WTC11 (cell line): ENCODE measurements at regions not wholly inside any gene's neighbourhood (a gene's known extent, or its start where the extent isn't known, plus 50 kb on each side); places are given as distances from the start of the nearest gene placed in this dataset.

ENCODE experiments used
- ATAC-seq: fragments of 200-7000 bp; cut with Tn5 transposase; 2 replicates; pipeline ENCODE4 v1.10.0; 2021; ENCODE audit warnings: mild to moderate bottlenecking, moderate library complexity
- CTCF ChIA-PET: fragments of 300-600 bp; sonication (Branson Sonifier 250); formaldehyde crosslinking; loops from one replicate; lab custom pipeline; 2021; ENCODE audit warnings: antibody characterized with exemption; lab: Charles Lee
- POLR2A ChIA-PET: fragments of 350-600 bp; sonication (Branson Sonifier 250); formaldehyde crosslinking; loops from one replicate; lab custom pipeline; 2021; ENCODE audit warnings: antibody characterized with exemption; lab: Charles Lee
- DNase-seq: peaks from one replicate; pipeline ENCODE4 v3.0.0; 2021; ENCODE audit warnings: low spot score
- H3K27ac Mint-ChIP-seq: 2 replicates; pipeline ENCODE4 v1.8.0; 2021; ENCODE audit warnings: mixed read lengths
- H3K27me3 Mint-ChIP-seq: 2 replicates; pipeline ENCODE4 v1.8.0; 2021; ENCODE audit warnings: low read depth, mild to moderate bottlenecking, moderate library complexity, mixed read lengths
- H3K36me3 Mint-ChIP-seq: 2 replicates; pipeline ENCODE4 v1.8.0; 2021; ENCODE audit warnings: mixed read lengths
- H3K4me1 Mint-ChIP-seq: 2 replicates; pipeline ENCODE4 v1.8.0; 2022; ENCODE audit warnings: mixed read lengths
- H3K4me3 Mint-ChIP-seq: 2 replicates; pipeline ENCODE4 v1.8.0; 2021; ENCODE audit warnings: mild to moderate bottlenecking, moderate library complexity, mixed read lengths
- H3K9me3 Mint-ChIP-seq: 2 replicates; pipeline ENCODE4 v1.8.0; 2021; ENCODE audit warnings: mixed read lengths
- ATF1 ChIP-seq: sonication (generic); formaldehyde crosslinking; IDR thresholded peaks from 2 replicates; pipeline ENCODE4 v1.8.1; 2023; ENCODE audit warnings: mild to moderate bottlenecking, moderate library complexity, missing genetic modification reagents
- CDX4 ChIP-seq: fragments of 250-450 bp; sonication (Bioruptor Pico); IDR thresholded peaks from 2 replicates; pipeline ENCODE4 v1.9.0; 2021; ENCODE audit warnings: moderate library complexity, mild to moderate bottlenecking, inconsistent platforms, borderline replicate concordance
- CREM ChIP-seq: sonication (generic); formaldehyde crosslinking; IDR thresholded peaks from 2 replicates; pipeline ENCODE4 v1.8.1; 2022; ENCODE audit warnings: mild to moderate bottlenecking, missing genetic modification reagents, moderate library complexity
- ESRRA ChIP-seq: sonication (generic); formaldehyde crosslinking; IDR thresholded peaks from 2 replicates; pipeline ENCODE4 v1.8.1; 2022; ENCODE audit warnings: mild to moderate bottlenecking, missing genetic modification reagents, borderline replicate concordance
- GRHL2 ChIP-seq: fragments of 250-450 bp; sonication (Bioruptor Pico); IDR thresholded peaks from 2 replicates; pipeline ENCODE4 v1.8.0; 2022; ENCODE audit warnings: mild to moderate bottlenecking, moderate library complexity; ENCODE audit not compliant: insufficient replicate concordance, severe bottlenecking
- HMGA2 ChIP-seq: fragments of 250-450 bp; sonication (Bioruptor Pico); IDR thresholded peaks from 2 replicates; pipeline ENCODE4 v1.4.0; 2021; ENCODE audit warnings: mild to moderate bottlenecking, moderate library complexity
- KAT7 ChIP-seq: sonication (generic); formaldehyde crosslinking; IDR thresholded peaks from 2 replicates; pipeline ENCODE4 v1.8.1; 2023; ENCODE audit warnings: missing genetic modification reagents, mild to moderate bottlenecking, borderline replicate concordance
- NFYB ChIP-seq: sonication (generic); formaldehyde crosslinking; conservative IDR thresholded peaks from 2 replicates; pipeline ENCODE4 v1.8.0; 2022; ENCODE audit warnings: low read depth, missing genetic modification reagents
- NR1H2 ChIP-seq: sonication (generic); formaldehyde crosslinking; IDR thresholded peaks from 2 replicates; pipeline ENCODE4 v1.9.0; 2021; ENCODE audit warnings: mild to moderate bottlenecking, moderate library complexity, missing genetic modification reagents
- NR2C2 ChIP-seq: sonication (generic); formaldehyde crosslinking; IDR thresholded peaks from 2 replicates; pipeline ENCODE4 v1.8.0; 2022; ENCODE audit warnings: mild to moderate bottlenecking, missing genetic modification reagents
- PRRX2 ChIP-seq: fragments of 250-450 bp; sonication (Bioruptor Pico); IDR thresholded peaks from 2 replicates; pipeline ENCODE4 v1.8.0; 2021; ENCODE audit warnings: mild to moderate bottlenecking
- TP53 ChIP-seq: sonication (generic); formaldehyde crosslinking; IDR thresholded peaks from 2 replicates; pipeline ENCODE4 v1.8.1; 2023; ENCODE audit warnings: mild to moderate bottlenecking, missing genetic modification reagents
- USF2 ChIP-seq: sonication (generic); formaldehyde crosslinking; IDR thresholded peaks from 2 replicates; pipeline ENCODE4 v1.8.1; 2023; ENCODE audit warnings: mild to moderate bottlenecking, missing genetic modification reagents, moderate library complexity
- ZBTB21 ChIP-seq: sonication (generic); formaldehyde crosslinking; IDR thresholded peaks from 2 replicates; pipeline ENCODE4 v1.8.1; 2023; ENCODE audit warnings: mild to moderate bottlenecking, missing genetic modification reagents, borderline replicate concordance
- ZNF138 ChIP-seq: sonication (generic); formaldehyde crosslinking; conservative IDR thresholded peaks from 2 replicates; pipeline ENCODE4 v1.8.1; 2022; ENCODE audit warnings: mild to moderate bottlenecking, moderate library complexity, missing genetic modification reagents
- ZNF232 ChIP-seq: sonication (generic); formaldehyde crosslinking; IDR thresholded peaks from 2 replicates; pipeline ENCODE4 v1.8.0; 2022; ENCODE audit warnings: mild to moderate bottlenecking, missing genetic modification reagents
- ZNF263 ChIP-seq: sonication (generic); formaldehyde crosslinking; IDR thresholded peaks from 2 replicates; pipeline ENCODE4 v1.8.1; 2022; ENCODE audit warnings: low read depth, mild to moderate bottlenecking, moderate library complexity, missing genetic modification reagents
- ZSCAN18 ChIP-seq: fragments of 250-450 bp; sonication (Bioruptor Pico); IDR thresholded peaks from 2 replicates; pipeline ENCODE4 v2.1.2; 2022; ENCODE audit warnings: mild to moderate bottlenecking, moderate library complexity
- TF ChIP-seq, protein P1 (sequence below): sonication (generic); formaldehyde crosslinking; IDR thresholded peaks from 2 replicates; pipeline ENCODE4 v1.8.0; 2023; ENCODE audit warnings: missing genetic modification reagents, mild to moderate bottlenecking, borderline replicate concordance
- TF ChIP-seq, protein P2 (sequence below): fragments of 250-450 bp; sonication (Bioruptor Pico); IDR thresholded peaks from 2 replicates; pipeline ENCODE4 v1.8.0; 2021; ENCODE audit warnings: mild to moderate bottlenecking
- TF ChIP-seq, protein P3 (sequence below): sonication (generic); formaldehyde crosslinking; IDR thresholded peaks from 2 replicates; pipeline ENCODE4 v1.8.1; 2023; ENCODE audit warnings: mild to moderate bottlenecking, moderate library complexity, missing genetic modification reagents
- TF ChIP-seq, protein P4 (sequence below): sonication (generic); formaldehyde crosslinking; IDR thresholded peaks from 2 replicates; pipeline ENCODE4 v1.8.0; 2022; ENCODE audit warnings: mild to moderate bottlenecking, missing genetic modification reagents

DNA sequence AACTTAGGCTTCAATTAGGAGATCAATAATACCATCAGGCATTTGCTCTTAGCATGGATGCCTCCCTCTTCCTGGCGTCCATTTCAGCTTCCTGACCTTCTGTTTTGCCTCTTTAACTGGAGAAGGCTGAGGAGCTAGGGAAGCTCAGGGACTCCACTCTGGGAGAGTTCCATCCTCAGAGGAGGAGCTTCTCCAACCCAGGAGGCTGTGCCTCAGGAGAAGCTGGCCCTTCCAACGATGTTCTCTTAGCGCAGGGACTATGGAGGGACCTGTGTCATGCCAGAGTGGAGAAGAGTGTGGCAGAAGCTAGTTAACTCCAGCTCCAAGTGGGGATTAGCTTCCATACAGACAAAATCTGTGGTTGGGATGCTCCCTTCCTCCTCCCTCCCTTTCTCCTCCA lies 58.0 kb downstream of the KCNA5 start (continued):
- TF ChIP-seq, protein P1, sequence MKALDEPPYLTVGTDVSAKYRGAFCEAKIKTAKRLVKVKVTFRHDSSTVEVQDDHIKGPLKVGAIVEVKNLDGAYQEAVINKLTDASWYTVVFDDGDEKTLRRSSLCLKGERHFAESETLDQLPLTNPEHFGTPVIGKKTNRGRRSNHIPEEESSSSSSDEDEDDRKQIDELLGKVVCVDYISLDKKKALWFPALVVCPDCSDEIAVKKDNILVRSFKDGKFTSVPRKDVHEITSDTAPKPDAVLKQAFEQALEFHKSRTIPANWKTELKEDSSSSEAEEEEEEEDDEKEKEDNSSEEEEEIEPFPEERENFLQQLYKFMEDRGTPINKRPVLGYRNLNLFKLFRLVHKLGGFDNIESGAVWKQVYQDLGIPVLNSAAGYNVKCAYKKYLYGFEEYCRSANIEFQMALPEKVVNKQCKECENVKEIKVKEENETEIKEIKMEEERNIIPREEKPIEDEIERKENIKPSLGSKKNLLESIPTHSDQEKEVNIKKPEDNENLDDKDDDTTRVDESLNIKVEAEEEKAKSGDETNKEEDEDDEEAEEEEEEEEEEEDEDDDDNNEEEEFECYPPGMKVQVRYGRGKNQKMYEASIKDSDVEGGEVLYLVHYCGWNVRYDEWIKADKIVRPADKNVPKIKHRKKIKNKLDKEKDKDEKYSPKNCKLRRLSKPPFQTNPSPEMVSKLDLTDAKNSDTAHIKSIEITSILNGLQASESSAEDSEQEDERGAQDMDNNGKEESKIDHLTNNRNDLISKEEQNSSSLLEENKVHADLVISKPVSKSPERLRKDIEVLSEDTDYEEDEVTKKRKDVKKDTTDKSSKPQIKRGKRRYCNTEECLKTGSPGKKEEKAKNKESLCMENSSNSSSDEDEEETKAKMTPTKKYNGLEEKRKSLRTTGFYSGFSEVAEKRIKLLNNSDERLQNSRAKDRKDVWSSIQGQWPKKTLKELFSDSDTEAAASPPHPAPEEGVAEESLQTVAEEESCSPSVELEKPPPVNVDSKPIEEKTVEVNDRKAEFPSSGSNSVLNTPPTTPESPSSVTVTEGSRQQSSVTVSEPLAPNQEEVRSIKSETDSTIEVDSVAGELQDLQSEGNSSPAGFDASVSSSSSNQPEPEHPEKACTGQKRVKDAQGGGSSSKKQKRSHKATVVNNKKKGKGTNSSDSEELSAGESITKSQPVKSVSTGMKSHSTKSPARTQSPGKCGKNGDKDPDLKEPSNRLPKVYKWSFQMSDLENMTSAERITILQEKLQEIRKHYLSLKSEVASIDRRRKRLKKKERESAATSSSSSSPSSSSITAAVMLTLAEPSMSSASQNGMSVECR (CRISPR knock-in tag), result no peak
- no peak for TF ChIP-seq ESRRA (CRISPR knock-in tag)
- TF ChIP-seq KAT7 (CRISPR knock-in tag), result no peak
- no peak for TF ChIP-seq NFYB
- TF ChIP-seq, protein P2, sequence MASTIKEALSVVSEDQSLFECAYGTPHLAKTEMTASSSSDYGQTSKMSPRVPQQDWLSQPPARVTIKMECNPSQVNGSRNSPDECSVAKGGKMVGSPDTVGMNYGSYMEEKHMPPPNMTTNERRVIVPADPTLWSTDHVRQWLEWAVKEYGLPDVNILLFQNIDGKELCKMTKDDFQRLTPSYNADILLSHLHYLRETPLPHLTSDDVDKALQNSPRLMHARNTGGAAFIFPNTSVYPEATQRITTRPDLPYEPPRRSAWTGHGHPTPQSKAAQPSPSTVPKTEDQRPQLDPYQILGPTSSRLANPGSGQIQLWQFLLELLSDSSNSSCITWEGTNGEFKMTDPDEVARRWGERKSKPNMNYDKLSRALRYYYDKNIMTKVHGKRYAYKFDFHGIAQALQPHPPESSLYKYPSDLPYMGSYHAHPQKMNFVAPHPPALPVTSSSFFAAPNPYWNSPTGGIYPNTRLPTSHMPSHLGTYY (CRISPR knock-in tag), result no peak
- TF ChIP-seq, protein P3, sequence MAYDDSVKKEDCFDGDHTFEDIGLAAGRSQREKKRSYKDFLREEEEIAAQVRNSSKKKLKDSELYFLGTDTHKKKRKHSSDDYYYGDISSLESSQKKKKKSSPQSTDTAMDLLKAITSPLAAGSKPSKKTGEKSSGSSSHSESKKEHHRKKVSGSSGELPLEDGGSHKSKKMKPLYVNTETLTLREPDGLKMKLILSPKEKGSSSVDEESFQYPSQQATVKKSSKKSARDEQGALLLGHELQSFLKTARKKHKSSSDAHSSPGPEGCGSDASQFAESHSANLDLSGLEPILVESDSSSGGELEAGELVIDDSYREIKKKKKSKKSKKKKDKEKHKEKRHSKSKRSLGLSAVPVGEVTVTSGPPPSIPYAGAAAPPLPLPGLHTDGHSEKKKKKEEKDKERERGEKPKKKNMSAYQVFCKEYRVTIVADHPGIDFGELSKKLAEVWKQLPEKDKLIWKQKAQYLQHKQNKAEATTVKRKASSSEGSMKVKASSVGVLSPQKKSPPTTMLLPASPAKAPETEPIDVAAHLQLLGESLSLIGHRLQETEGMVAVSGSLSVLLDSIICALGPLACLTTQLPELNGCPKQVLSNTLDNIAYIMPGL (CRISPR knock-in tag), result no peak
- TF ChIP-seq USF2, result no peak

DNA sequence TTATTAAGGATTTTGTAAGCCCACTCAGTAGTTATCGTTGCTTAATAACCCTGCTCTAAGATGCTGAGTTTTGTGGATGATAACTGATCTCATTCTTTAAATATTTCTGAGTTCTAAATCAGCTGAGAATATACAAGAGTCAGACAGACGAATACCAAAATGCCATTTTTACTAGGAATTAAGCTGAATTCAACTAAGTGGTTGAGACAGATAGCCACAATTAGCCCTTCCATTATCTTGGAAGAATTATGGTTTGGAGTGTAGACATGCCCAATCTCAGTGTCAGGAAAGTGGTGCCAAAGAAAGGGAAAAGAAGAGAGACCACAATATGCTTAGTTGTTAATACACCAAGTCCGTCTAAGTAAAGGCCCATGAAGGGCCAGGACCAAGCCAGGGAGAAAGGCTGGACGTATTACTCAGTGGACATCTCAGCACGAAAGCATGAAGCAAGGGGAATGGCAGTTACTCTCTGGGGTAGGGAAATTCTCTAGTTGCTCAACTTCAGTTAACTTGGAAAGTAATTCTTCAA lies 58.6 kb downstream of the KCNA5 start:
- DNase-seq, result no peak
- Mint-ChIP-seq H3K4me1 (no peaks in the 10 kb centered on the region), H3K27ac (no peak overlapping the region), H3K4me3 (no peak overlapping the region), H3K36me3 (peaks cover 3% of the 10 kb centered on the region; the same call in 1 of the 2 replicates), H3K9me3 (peaks cover 14% of the 10 kb centered on the region), H3K27me3 (no peaks in the 10 kb centered on the region; the same call in 1 of the 2 replicates)
- no peak for TF ChIP-seq ZSCAN18 (CRISPR knock-in tag)
- TF ChIP-seq TP53 (CRISPR knock-in tag), result no peak
- no peak for TF ChIP-seq ZNF138 (CRISPR knock-in tag)
- TF ChIP-seq CREM, result no peak
- no peak for TF ChIP-seq NR2C2 (CRISPR knock-in tag)
- no peak for TF ChIP-seq ZNF232 (CRISPR knock-in tag)
- TF ChIP-seq, protein P4, sequence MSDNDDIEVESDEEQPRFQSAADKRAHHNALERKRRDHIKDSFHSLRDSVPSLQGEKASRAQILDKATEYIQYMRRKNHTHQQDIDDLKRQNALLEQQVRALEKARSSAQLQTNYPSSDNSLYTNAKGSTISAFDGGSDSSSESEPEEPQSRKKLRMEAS (CRISPR knock-in tag), result no peak
- TF ChIP-seq ZBTB21 (CRISPR knock-in tag), result no peak
- TF ChIP-seq ATF1 (CRISPR knock-in tag), result no peak
- TF ChIP-seq GRHL2 (CRISPR knock-in tag), result no peak
- TF ChIP-seq CDX4 (CRISPR knock-in tag), result no peak
- no peak for TF ChIP-seq NFYB
- no peak for TF ChIP-seq NR1H2 (CRISPR knock-in tag)
- TF ChIP-seq ZNF263 (CRISPR knock-in tag), result no peak
- no peak for TF ChIP-seq HMGA2 (CRISPR knock-in tag)
- TF ChIP-seq PRRX2 (CRISPR knock-in tag), result no peak
- ChIA-PET POLR2A (no interaction called here), CTCF (no interaction called here)
- ATAC-seq, result no peak
